ENCODE measurements at regions not wholly inside any gene's neighbourhood (a gene's known extent, or its start where the extent isn't known, plus 50 kb on each side); places are given as distances from the start of the nearest gene placed in this dataset.

DNA sequence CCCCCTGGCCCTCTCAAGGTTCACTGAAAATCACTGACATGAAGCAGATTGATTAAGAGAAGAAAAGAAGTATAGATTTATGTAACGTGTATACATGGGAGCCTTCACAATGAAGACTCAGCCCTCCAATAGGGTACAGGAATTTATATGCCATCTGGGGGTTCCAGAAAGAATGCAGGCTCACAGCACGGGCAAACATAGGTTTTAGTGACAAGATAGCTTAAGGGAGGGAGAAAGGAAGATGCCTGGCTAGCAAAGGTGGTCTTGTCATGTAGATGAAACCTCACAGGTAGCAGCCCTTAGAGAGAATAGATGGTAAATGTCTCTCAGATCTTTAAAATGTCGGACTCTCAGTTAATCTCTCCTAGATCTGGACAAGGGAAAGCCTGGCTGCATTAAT is 173.9 kb downstream of the RNF152 start:
- TF ChIP-seq, protein P1, sequence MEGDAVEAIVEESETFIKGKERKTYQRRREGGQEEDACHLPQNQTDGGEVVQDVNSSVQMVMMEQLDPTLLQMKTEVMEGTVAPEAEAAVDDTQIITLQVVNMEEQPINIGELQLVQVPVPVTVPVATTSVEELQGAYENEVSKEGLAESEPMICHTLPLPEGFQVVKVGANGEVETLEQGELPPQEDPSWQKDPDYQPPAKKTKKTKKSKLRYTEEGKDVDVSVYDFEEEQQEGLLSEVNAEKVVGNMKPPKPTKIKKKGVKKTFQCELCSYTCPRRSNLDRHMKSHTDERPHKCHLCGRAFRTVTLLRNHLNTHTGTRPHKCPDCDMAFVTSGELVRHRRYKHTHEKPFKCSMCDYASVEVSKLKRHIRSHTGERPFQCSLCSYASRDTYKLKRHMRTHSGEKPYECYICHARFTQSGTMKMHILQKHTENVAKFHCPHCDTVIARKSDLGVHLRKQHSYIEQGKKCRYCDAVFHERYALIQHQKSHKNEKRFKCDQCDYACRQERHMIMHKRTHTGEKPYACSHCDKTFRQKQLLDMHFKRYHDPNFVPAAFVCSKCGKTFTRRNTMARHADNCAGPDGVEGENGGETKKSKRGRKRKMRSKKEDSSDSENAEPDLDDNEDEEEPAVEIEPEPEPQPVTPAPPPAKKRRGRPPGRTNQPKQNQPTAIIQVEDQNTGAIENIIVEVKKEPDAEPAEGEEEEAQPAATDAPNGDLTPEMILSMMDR (IDR thresholded peaks at IDR 0.05): no peak
- TF ChIP-seq POLR2A (IDR thresholded peaks at IDR 0.05): no peak
- TF ChIP-seq EP300 (IDR thresholded peaks at IDR 0.05): no peak
- no peak for TF ChIP-seq POLR2AphosphoS5 (IDR thresholded peaks at IDR 0.05)
